GM12878 (cell line): ENCODE measurements at regions not wholly inside any gene's neighbourhood (a gene's known extent, or its start where the extent isn't known, plus 50 kb on each side); places are given as distances from the start of the nearest gene placed in this dataset.

ENCODE experiments used
- CHD1 ChIP-seq: IDR thresholded peaks from 2 replicates; pipeline ENCODE4 v1.6.1; 2012; ENCODE audit warnings: low read depth, low read length, improper control_type of control experiment
- EGR1 ChIP-seq, 2 experiments: IDR thresholded peaks; 1 replicate in 1 of 2; 2 replicates in 1 of 2; pipeline ENCODE4 v1.6.1; 2011 to 2012; ENCODE audit warnings: low read depth in 2 of 2, low read length in 2 of 2, borderline replicate concordance in 1 of 2, mild to moderate bottlenecking in 1 of 2, moderate library complexity in 1 of 2
- JUNB ChIP-seq: IDR thresholded peaks from 2 replicates; pipeline ENCODE4 v1.6.1; 2016; ENCODE audit warnings: antibody characterized with exemption, mild to moderate bottlenecking
- NBN ChIP-seq: fragments of 450-650 bp; IDR thresholded peaks from 2 replicates; pipeline ENCODE4 v1.6.1; 2016
- NFIC ChIP-seq: IDR thresholded peaks from 2 replicates; pipeline ENCODE4 v1.6.1; 2012; ENCODE audit warnings: low read depth, mild to moderate bottlenecking, inconsistent platforms, low read length, moderate library complexity
- SMARCA5 ChIP-seq: fragments of 450-650 bp; IDR thresholded peaks from 2 replicates; pipeline ENCODE4 v1.6.1; 2017; ENCODE audit warnings: mild to moderate bottlenecking
- SRF ChIP-seq, 2 experiments: IDR thresholded peaks; 2 replicates each; pipeline ENCODE4 v1.6.1; 2011; ENCODE audit warnings: low read depth in 2 of 2, low read length in 2 of 2, mild to moderate bottlenecking in 1 of 2, moderate library complexity in 1 of 2
- ZSCAN29 ChIP-seq: fragments of 450-650 bp; IDR thresholded peaks from 2 replicates; pipeline ENCODE4 v1.6.1; 2017; ENCODE audit warnings: mild to moderate bottlenecking, moderate library complexity
- TF ChIP-seq, protein P1 (sequence below): fragments of 450-650 bp; formaldehyde crosslinking; IDR thresholded peaks from 2 replicates; pipeline ENCODE4 v1.4.0; 2020; ENCODE audit warnings: mild to moderate bottlenecking, moderate library complexity
- TF ChIP-seq, protein P2 (sequence below): fragments of 450-650 bp; IDR thresholded peaks from 2 replicates; pipeline ENCODE4 v1.6.1; 2016; ENCODE audit warnings: mild to moderate bottlenecking
- TF ChIP-seq, protein P3 (sequence below): fragments of 450-650 bp; IDR thresholded peaks from 2 replicates; pipeline ENCODE4 v1.6.1; 2017; ENCODE audit warnings: mild to moderate bottlenecking
- TF ChIP-seq, protein P4 (sequence below), 3 experiments: IDR thresholded peaks in 2 of 3; conservative IDR thresholded peaks in 1 of 3; 2 replicates each; pipeline ENCODE4 v1.5.1; 2011; ENCODE audit warnings: low read depth in 3 of 3, low read length in 3 of 3, mild to moderate bottlenecking in 3 of 3, control low read depth in 2 of 3, moderate library complexity in 2 of 3, inconsistent platforms in 1 of 3, mixed read lengths in 1 of 3; ENCODE audit not compliant: control insufficient read depth in 2 of 3, insufficient read depth in 1 of 3; ENCODE audit errors: extremely low read depth in 1 of 3
- TF ChIP-seq, protein P5 (sequence below): fragments of 450-650 bp; IDR thresholded peaks from 2 replicates; pipeline ENCODE4 v1.6.1; 2017; ENCODE audit warnings: mild to moderate bottlenecking, moderate library complexity

DNA sequence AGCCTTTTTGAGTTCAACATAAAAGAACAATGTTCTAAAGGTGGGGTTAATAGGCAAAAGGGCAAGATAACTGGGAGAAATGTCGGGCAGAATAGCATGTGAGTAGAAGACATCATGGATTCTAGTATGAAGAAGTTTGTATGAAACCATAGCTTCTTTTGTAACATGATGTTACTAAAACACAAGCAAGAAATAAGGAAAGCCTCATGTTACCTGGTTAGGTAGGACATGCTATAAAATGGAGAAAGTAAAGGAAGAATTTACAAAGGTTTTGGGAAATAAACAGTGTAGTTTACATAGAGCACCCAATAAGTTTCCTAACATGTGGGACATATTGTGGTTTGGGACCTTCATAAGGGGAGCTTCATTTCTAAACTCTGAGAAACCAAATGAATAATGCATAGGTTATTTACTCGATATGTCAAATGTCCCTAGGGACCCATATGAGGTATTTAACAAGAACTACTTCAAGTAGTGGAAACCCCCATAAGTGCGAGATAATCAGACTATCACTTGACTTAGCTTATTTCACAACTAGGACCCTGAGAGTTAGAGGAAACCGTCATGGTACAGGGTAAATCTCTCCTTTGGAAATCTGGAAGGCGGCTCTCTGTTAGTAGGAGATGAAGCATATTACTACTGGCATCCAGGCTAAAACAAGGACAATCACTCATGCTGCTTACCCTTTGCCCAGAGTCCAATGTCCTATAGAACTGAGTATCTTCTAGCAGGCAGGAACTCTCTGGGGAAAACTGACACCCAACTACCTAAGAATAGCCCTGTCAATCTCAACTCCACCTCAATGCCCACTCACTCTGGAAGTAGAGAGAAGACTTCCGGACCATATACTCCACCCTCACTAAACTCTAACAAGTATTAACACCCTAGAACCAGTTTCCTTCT is 57.5 kb downstream of the ILRUN start (continued):
- TF ChIP-seq, protein P1, sequence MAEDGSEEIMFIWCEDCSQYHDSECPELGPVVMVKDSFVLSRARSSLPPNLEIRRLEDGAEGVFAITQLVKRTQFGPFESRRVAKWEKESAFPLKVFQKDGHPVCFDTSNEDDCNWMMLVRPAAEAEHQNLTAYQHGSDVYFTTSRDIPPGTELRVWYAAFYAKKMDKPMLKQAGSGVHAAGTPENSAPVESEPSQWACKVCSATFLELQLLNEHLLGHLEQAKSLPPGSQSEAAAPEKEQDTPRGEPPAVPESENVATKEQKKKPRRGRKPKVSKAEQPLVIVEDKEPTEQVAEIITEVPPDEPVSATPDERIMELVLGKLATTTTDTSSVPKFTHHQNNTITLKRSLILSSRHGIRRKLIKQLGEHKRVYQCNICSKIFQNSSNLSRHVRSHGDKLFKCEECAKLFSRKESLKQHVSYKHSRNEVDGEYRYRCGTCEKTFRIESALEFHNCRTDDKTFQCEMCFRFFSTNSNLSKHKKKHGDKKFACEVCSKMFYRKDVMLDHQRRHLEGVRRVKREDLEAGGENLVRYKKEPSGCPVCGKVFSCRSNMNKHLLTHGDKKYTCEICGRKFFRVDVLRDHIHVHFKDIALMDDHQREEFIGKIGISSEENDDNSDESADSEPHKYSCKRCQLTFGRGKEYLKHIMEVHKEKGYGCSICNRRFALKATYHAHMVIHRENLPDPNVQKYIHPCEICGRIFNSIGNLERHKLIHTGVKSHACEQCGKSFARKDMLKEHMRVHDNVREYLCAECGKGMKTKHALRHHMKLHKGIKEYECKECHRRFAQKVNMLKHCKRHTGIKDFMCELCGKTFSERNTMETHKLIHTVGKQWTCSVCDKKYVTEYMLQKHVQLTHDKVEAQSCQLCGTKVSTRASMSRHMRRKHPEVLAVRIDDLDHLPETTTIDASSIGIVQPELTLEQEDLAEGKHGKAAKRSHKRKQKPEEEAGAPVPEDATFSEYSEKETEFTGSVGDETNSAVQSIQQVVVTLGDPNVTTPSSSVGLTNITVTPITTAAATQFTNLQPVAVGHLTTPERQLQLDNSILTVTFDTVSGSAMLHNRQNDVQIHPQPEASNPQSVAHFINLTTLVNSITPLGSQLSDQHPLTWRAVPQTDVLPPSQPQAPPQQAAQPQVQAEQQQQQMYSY, result no peak
- TF ChIP-seq EGR1 (IDR thresholded peaks at IDR 0.05; ENCODE audit: borderline replicate concordance in 1 of 2, low read depth in 2 of 2, low read length in 2 of 2) (peak in 1 of 2 experiments; percentile 55; a peak in 1 of 3 replicates), SMARCA5 (no peak), JUNB (peak; percentile 89), SRF (IDR thresholded peaks at IDR 0.05; ENCODE audit: low read depth in 2 of 2, low read length in 2 of 2) (no peak), NBN (peak; percentile 85), ZSCAN29 (no peak), CHD1 (no peak), NFIC (peak; percentile 92)
- TF ChIP-seq, protein P2, sequence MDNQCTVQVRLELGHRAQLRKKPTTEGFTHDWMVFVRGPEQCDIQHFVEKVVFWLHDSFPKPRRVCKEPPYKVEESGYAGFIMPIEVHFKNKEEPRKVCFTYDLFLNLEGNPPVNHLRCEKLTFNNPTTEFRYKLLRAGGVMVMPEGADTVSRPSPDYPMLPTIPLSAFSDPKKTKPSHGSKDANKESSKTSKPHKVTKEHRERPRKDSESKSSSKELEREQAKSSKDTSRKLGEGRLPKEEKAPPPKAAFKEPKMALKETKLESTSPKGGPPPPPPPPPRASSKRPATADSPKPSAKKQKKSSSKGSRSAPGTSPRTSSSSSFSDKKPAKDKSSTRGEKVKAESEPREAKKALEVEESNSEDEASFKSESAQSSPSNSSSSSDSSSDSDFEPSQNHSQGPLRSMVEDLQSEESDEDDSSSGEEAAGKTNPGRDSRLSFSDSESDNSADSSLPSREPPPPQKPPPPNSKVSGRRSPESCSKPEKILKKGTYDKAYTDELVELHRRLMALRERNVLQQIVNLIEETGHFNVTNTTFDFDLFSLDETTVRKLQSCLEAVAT, result peak; percentile 23; the same call in 1 of the 2 replicates
- TF ChIP-seq, protein P3, sequence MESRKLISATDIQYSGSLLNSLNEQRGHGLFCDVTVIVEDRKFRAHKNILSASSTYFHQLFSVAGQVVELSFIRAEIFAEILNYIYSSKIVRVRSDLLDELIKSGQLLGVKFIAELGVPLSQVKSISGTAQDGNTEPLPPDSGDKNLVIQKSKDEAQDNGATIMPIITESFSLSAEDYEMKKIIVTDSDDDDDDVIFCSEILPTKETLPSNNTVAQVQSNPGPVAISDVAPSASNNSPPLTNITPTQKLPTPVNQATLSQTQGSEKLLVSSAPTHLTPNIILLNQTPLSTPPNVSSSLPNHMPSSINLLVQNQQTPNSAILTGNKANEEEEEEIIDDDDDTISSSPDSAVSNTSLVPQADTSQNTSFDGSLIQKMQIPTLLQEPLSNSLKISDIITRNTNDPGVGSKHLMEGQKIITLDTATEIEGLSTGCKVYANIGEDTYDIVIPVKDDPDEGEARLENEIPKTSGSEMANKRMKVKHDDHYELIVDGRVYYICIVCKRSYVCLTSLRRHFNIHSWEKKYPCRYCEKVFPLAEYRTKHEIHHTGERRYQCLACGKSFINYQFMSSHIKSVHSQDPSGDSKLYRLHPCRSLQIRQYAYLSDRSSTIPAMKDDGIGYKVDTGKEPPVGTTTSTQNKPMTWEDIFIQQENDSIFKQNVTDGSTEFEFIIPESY, result no peak
- TF ChIP-seq, protein P4, sequence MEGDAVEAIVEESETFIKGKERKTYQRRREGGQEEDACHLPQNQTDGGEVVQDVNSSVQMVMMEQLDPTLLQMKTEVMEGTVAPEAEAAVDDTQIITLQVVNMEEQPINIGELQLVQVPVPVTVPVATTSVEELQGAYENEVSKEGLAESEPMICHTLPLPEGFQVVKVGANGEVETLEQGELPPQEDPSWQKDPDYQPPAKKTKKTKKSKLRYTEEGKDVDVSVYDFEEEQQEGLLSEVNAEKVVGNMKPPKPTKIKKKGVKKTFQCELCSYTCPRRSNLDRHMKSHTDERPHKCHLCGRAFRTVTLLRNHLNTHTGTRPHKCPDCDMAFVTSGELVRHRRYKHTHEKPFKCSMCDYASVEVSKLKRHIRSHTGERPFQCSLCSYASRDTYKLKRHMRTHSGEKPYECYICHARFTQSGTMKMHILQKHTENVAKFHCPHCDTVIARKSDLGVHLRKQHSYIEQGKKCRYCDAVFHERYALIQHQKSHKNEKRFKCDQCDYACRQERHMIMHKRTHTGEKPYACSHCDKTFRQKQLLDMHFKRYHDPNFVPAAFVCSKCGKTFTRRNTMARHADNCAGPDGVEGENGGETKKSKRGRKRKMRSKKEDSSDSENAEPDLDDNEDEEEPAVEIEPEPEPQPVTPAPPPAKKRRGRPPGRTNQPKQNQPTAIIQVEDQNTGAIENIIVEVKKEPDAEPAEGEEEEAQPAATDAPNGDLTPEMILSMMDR (IDR thresholded peaks at IDR 0.05 in 2 of 3, conservative IDR thresholded peaks at IDR 0.05 in 1 of 3; ENCODE audit: control insufficient read depth in 2 of 3, extremely low read depth in 1 of 3, insufficient read depth in 1 of 3, low read depth in 3 of 3, low read length in 3 of 3), result no peak
- TF ChIP-seq, protein P5, sequence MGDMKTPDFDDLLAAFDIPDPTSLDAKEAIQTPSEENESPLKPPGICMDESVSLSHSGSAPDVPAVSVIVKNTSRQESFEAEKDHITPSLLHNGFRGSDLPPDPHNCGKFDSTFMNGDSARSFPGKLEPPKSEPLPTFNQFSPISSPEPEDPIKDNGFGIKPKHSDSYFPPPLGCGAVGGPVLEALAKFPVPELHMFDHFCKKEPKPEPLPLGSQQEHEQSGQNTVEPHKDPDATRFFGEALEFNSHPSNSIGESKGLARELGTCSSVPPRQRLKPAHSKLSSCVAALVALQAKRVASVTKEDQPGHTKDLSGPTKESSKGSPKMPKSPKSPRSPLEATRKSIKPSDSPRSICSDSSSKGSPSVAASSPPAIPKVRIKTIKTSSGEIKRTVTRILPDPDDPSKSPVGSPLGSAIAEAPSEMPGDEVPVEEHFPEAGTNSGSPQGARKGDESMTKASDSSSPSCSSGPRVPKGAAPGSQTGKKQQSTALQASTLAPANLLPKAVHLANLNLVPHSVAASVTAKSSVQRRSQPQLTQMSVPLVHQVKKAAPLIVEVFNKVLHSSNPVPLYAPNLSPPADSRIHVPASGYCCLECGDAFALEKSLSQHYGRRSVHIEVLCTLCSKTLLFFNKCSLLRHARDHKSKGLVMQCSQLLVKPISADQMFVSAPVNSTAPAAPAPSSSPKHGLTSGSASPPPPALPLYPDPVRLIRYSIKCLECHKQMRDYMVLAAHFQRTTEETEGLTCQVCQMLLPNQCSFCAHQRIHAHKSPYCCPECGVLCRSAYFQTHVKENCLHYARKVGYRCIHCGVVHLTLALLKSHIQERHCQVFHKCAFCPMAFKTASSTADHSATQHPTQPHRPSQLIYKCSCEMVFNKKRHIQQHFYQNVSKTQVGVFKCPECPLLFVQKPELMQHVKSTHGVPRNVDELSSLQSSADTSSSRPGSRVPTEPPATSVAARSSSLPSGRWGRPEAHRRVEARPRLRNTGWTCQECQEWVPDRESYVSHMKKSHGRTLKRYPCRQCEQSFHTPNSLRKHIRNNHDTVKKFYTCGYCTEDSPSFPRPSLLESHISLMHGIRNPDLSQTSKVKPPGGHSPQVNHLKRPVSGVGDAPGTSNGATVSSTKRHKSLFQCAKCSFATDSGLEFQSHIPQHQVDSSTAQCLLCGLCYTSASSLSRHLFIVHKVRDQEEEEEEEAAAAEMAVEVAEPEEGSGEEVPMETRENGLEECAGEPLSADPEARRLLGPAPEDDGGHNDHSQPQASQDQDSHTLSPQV, result peak; percentile 86
